ENCODE measurements at regions not wholly inside any gene's neighbourhood (a gene's known extent, or its start where the extent isn't known, plus 50 kb on each side); places are given as distances from the start of the nearest gene placed in this dataset.
"Not testable (repeated sequence)": the region's sequence is repeated elsewhere in the genome, so short reads cannot be mapped to it uniquely, and the experiment has no call there.

- no peaks in the 10 kb centered on the region for H4K20me1 ChIP-seq (ENCODE audit: low read depth, low read length)
- no peak overlapping the region for H2AFZ ChIP-seq (ENCODE audit: low read depth, low read length, severe bottlenecking)
- H3K9me2 ChIP-seq (replicated peaks; ENCODE audit: insufficient read depth, low read length) = no peaks in the 10 kb centered on the region
- TF ChIP-seq EZH2phosphoT487 (conservative IDR thresholded peaks at IDR 0.05; ENCODE audit: low read length) = no peak
- TF ChIP-seq CTCF (IDR thresholded peaks at IDR 0.05; ENCODE audit: insufficient read depth, low read length, poor library complexity, severe bottlenecking) = no peak
- H3K79me2 ChIP-seq (ENCODE audit: insufficient read depth, low read length) = no peaks in the 10 kb centered on the region
- H3K27ac ChIP-seq (ENCODE audit: low read depth, low read length) = no peak overlapping the region
- no peak overlapping the region for H3K4me3 ChIP-seq (ENCODE audit: insufficient read depth, low read length, poor library complexity, severe bottlenecking)
- H3K9ac ChIP-seq (ENCODE audit: low read length) = no peak overlapping the region
- no peaks in the 10 kb centered on the region for H3K27me3 ChIP-seq (ENCODE audit: low read length)
- H3F3A ChIP-seq (ENCODE audit: insufficient read depth) = no peaks in the 10 kb centered on the region
- H3K4me2 ChIP-seq (ENCODE audit: low read depth, low read length, poor library complexity, severe bottlenecking) = no peak overlapping the region
- H3K9me3 ChIP-seq (ENCODE audit: insufficient read depth, low read length) = no peaks in the 10 kb centered on the region
- no peaks in the 10 kb centered on the region for H3K36me3 ChIP-seq (ENCODE audit: low read length)
Observed at GRCh38 chr15:25579127-25579526, 140.3 kb upstream of the UBE3A start.

- Histone ChIP-seq H4K20me1 (ENCODE audit: low read depth, low read length) (no peaks in the 10 kb centered on the region), H3K27ac (ENCODE audit: low read depth, low read length) (no peak overlapping the region), H3K4me3 (ENCODE audit: insufficient read depth, low read length, poor library complexity, severe bottlenecking) (no peak overlapping the region), H3K79me2 (ENCODE audit: insufficient read depth, low read length) (no peaks in the 10 kb centered on the region), H3F3A (ENCODE audit: insufficient read depth) (no peaks in the 10 kb centered on the region), H3K27me3 (ENCODE audit: low read length) (no peaks in the 10 kb centered on the region), H3K4me2 (ENCODE audit: low read depth, low read length, poor library complexity, severe bottlenecking) (no peak overlapping the region), H3K9me3 (ENCODE audit: insufficient read depth, low read length) (no peaks in the 10 kb centered on the region), H3K9me2 (replicated peaks; ENCODE audit: insufficient read depth, low read length) (no peaks in the 10 kb centered on the region), H3K9ac (ENCODE audit: low read length) (no peak overlapping the region), H3K36me3 (ENCODE audit: low read length) (no peaks in the 10 kb centered on the region), H2AFZ (ENCODE audit: low read depth, low read length, severe bottlenecking) (no peak overlapping the region)
- TF ChIP-seq EZH2phosphoT487 (conservative IDR thresholded peaks at IDR 0.05; ENCODE audit: low read length) (no peak), CTCF (IDR thresholded peaks at IDR 0.05; ENCODE audit: insufficient read depth, low read length, poor library complexity, severe bottlenecking) (no peak)
Observed at GRCh38 chr15:25572191-25572590, 133.4 kb upstream of the UBE3A start.

GRCh38 chr15:25568751-25569150 is 129.9 kb upstream of the UBE3A start:
- H3K4me2 ChIP-seq (ENCODE audit: low read depth, low read length, poor library complexity, severe bottlenecking) = no peak overlapping the region
- no peaks in the 10 kb centered on the region for H3K9me2 ChIP-seq (replicated peaks; ENCODE audit: insufficient read depth, low read length)
- H3K4me3 ChIP-seq (ENCODE audit: insufficient read depth, low read length, poor library complexity, severe bottlenecking) = no peak overlapping the region
- H3K79me2 ChIP-seq (ENCODE audit: insufficient read depth, low read length) = no peaks in the 10 kb centered on the region
- no peak overlapping the region for H2AFZ ChIP-seq (ENCODE audit: low read depth, low read length, severe bottlenecking)
- H3K27ac ChIP-seq (ENCODE audit: low read depth, low read length) = no peak overlapping the region
- H3F3A ChIP-seq (ENCODE audit: insufficient read depth) = no peaks in the 10 kb centered on the region
- H4K20me1 ChIP-seq (ENCODE audit: low read depth, low read length) = no peaks in the 10 kb centered on the region
- H3K36me3 ChIP-seq (ENCODE audit: low read length) = no peaks in the 10 kb centered on the region
- no peak overlapping the region for H3K9ac ChIP-seq (ENCODE audit: low read length)
- TF ChIP-seq CTCF (IDR thresholded peaks at IDR 0.05; ENCODE audit: insufficient read depth, low read length, poor library complexity, severe bottlenecking) = no peak
- no peak for TF ChIP-seq EZH2phosphoT487 (conservative IDR thresholded peaks at IDR 0.05; ENCODE audit: low read length)
- no peaks in the 10 kb centered on the region for H3K27me3 ChIP-seq (ENCODE audit: low read length)
- no peaks in the 10 kb centered on the region for H3K9me3 ChIP-seq (ENCODE audit: insufficient read depth, low read length)

GRCh38 chr15:25566545-25566944 is 127.7 kb upstream of the UBE3A start:
- not testable (repeated sequence) for H3K36me3 ChIP-seq (ENCODE audit: low read length); H3K27ac ChIP-seq (ENCODE audit: low read depth, low read length)

More at GRCh38 chr15:25566545-25566944, 127.7 kb upstream of the UBE3A start:
- H3K9me3 ChIP-seq (ENCODE audit: insufficient read depth, low read length); H3K27me3 ChIP-seq (ENCODE audit: low read length); H4K20me1 ChIP-seq (ENCODE audit: low read depth, low read length); H2AFZ ChIP-seq (ENCODE audit: low read depth, low read length, severe bottlenecking); H3K79me2 ChIP-seq (ENCODE audit: insufficient read depth, low read length); H3K4me3 ChIP-seq (ENCODE audit: insufficient read depth, low read length, poor library complexity, severe bottlenecking); H3K9me2 ChIP-seq (replicated peaks; ENCODE audit: insufficient read depth, low read length); H3K9ac ChIP-seq (ENCODE audit: low read length); H3K4me2 ChIP-seq (ENCODE audit: low read depth, low read length, poor library complexity, severe bottlenecking); H3F3A ChIP-seq (ENCODE audit: insufficient read depth): not testable (repeated sequence)

Measured in SU-DHL-6 (cell line).